ENCODE measurements at regions not wholly inside any gene's neighbourhood (a gene's known extent, or its start where the extent isn't known, plus 50 kb on each side); places are given as distances from the start of the nearest gene placed in this dataset.
"Not testable (repeated sequence)": the region's sequence is repeated elsewhere in the genome, so short reads cannot be mapped to it uniquely, and the experiment has no call there.

GRCh38 chr5:38141665-38142064, 116.7 kb upstream of the EGFLAM start:
- Mint-ChIP-seq H3K27ac (ENCODE audit: unreplicated experiment) (no peak overlapping the region), H3K9me3 (ENCODE audit: low read depth) (no peaks in the 10 kb centered on the region), H3K4me3 (ENCODE audit: unreplicated experiment) (no peak overlapping the region), H3K4me1 (ENCODE audit: low read depth) (no peaks in the 10 kb centered on the region), H3K27me3 (ENCODE audit: low read depth) (peaks cover 21% of the 10 kb centered on the region), H3K36me3 (ENCODE audit: low read depth) (no peaks in the 10 kb centered on the region)
- no peak for DNase-seq (ENCODE audit: low spot score)
- no peak for TF ChIP-seq CTCF (IDR thresholded peaks at IDR 0.05)

GRCh38 chr5:38138574-38138973, 119.8 kb upstream of the EGFLAM start:
- Mint-ChIP-seq H3K4me3 (ENCODE audit: unreplicated experiment) (no peak overlapping the region), H3K4me1 (ENCODE audit: low read depth) (no peaks in the 10 kb centered on the region), H3K9me3 (ENCODE audit: low read depth) (no peaks in the 10 kb centered on the region), H3K27ac (ENCODE audit: unreplicated experiment) (no peak overlapping the region), H3K27me3 (ENCODE audit: low read depth) (peaks cover 20% of the 10 kb centered on the region), H3K36me3 (ENCODE audit: low read depth) (no peaks in the 10 kb centered on the region)
- TF ChIP-seq CTCF (IDR thresholded peaks at IDR 0.05) = no peak
- DNase-seq (ENCODE audit: low spot score) = no peak

DNA sequence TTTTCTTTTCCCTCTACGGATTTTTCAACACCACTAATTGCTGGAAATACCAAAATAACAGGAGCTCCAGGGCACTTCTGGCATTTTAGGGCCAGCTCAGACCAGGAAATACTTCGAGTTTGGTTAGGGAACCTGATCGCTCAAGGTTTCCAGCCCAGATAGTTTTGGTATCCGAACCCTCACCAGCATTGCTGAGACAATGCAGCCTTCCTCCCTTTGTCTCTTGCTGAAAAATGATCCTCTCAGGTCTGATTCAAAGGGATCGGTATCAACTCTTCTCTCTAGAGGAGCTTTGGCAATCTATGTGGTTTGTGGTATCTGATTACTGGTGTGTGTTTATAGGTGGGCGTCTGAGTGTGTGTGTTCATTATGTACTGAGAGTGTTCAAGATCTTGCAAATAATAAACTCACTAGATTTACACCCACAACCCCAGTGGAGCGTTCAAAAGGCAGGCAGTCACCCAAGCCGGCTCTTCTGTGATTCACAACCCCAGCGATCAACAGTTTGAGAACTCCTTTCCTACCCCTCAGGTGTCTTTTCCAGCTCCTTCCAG, 122.8 kb upstream of the EGFLAM start:
- no peak overlapping the region for H3K4me3 Mint-ChIP-seq (ENCODE audit: unreplicated experiment)
- no peaks in the 10 kb centered on the region for H3K36me3 Mint-ChIP-seq (ENCODE audit: low read depth)
- H3K27ac Mint-ChIP-seq (ENCODE audit: unreplicated experiment) = no peak overlapping the region
- peaks cover 20% of the 10 kb centered on the region for H3K27me3 Mint-ChIP-seq (ENCODE audit: low read depth)
- no peaks in the 10 kb centered on the region for H3K4me1 Mint-ChIP-seq (ENCODE audit: low read depth)
- DNase-seq (ENCODE audit: low spot score) = no peak
- no peaks in the 10 kb centered on the region for H3K9me3 Mint-ChIP-seq (ENCODE audit: low read depth)
- TF ChIP-seq CTCF (IDR thresholded peaks at IDR 0.05) = no peak

- no peaks in the 10 kb centered on the region for H3K9me3 Mint-ChIP-seq (ENCODE audit: low read depth)
- DNase-seq (ENCODE audit: low spot score) = no peak
- H3K4me1 Mint-ChIP-seq (ENCODE audit: low read depth) = no peaks in the 10 kb centered on the region
- peaks cover 16% of the 10 kb centered on the region for H3K27me3 Mint-ChIP-seq (ENCODE audit: low read depth)
- H3K36me3 Mint-ChIP-seq (ENCODE audit: low read depth) = no peaks in the 10 kb centered on the region
- no peak for TF ChIP-seq CTCF (IDR thresholded peaks at IDR 0.05)
- no peak overlapping the region for H3K4me3 Mint-ChIP-seq (ENCODE audit: unreplicated experiment)
- no peak overlapping the region for H3K27ac Mint-ChIP-seq (ENCODE audit: unreplicated experiment)
These were observed 123.5 kb upstream of the EGFLAM start for GRCh38 chr5:38134810-38135209.

DNA sequence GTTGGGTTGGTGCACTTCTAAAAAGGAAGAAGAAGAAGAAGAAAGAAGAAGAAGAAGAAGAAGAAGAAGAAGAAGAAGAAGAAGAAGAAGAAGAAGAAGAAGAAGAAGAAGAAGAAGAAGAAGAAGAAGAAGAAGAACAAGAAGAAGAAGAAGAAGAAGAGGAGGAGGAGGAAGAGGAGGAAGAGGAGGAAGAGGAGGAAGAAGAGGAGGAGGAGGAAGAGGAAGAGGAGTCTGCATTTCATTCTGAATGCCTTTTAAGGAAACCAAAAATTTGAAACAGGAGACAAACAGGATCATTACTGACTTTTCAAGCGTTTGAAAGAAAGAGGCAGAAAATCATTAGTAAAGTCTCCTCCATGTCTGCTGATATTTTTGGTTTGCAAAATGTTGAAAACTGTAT, 124.1 kb upstream of the EGFLAM start:
- not testable (repeated sequence) for H3K4me3 Mint-ChIP-seq (ENCODE audit: unreplicated experiment)

DNA sequence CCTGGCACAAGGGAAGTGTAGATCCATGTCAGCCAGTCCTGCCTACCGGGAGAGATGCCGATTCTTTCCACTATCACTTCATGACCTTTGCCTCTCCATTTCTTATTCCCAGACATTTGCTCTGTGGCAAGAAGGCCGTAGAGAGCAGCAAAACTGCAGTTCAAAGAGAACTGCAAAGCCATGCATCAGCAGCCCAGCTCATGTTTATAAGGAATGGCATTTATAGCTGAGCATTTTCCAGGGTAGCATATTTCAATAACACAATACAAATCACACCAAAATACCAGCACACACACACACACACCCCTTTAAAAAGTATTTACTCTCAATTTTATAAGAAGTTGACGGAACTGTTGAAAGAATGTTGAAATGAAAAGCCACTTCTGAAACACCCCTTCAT, 126.7 kb upstream of the EGFLAM start:
- H3K4me3 Mint-ChIP-seq (ENCODE audit: unreplicated experiment) = no peak overlapping the region
- H3K27ac Mint-ChIP-seq (ENCODE audit: unreplicated experiment) = no peak overlapping the region
- no peak for DNase-seq (ENCODE audit: low spot score)
- H3K36me3 Mint-ChIP-seq (ENCODE audit: low read depth) = no peaks in the 10 kb centered on the region
- peaks cover 25% of the 10 kb centered on the region for H3K27me3 Mint-ChIP-seq (ENCODE audit: low read depth)
- peaks cover 3% of the 10 kb centered on the region for H3K9me3 Mint-ChIP-seq (ENCODE audit: low read depth)
- no peaks in the 10 kb centered on the region for H3K4me1 Mint-ChIP-seq (ENCODE audit: low read depth)
- no peak for TF ChIP-seq CTCF (IDR thresholded peaks at IDR 0.05)

More for the DNA sequence above, 124.1 kb upstream of the EGFLAM start:
- H3K4me1 Mint-ChIP-seq (ENCODE audit: low read depth); H3K36me3 Mint-ChIP-seq (ENCODE audit: low read depth); H3K9me3 Mint-ChIP-seq (ENCODE audit: low read depth); H3K27ac Mint-ChIP-seq (ENCODE audit: unreplicated experiment); DNase-seq (ENCODE audit: low spot score): not testable (repeated sequence)
- H3K27me3 Mint-ChIP-seq (ENCODE audit: low read depth) = peaks cover 15% of the 10 kb centered on the region
